ENCODE measurements at regions not wholly inside any gene's neighbourhood (a gene's known extent, or its start where the extent isn't known, plus 50 kb on each side); places are given as distances from the start of the nearest gene placed in this dataset.

- intact Hi-C loops (cut with DNase I) = no loop called here
- H3K27ac ChIP-seq = peak overlapping the region; percentile 55 to 60
Observed at GRCh38 chr6:106886081-106886843, 88.3 kb downstream of the CD24 start.

DNA sequence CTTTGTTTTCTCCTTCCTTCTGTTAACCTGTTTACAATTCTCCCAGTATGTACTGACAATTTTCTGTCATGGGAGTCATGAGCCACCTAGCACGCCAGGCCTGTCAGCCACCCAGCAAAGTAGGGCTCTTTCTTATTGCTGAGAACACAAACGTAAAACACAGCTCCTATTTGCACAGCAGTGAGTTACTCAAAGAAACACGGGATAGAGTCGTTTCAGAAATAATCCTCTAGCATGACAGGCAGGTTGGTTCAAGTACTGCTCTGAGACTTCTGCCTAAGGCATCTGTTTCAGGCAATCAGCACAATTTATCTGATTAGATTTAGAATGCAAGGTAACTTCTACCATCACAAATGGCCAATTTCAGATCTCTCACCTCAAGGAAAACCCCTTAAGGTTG, 88.8 kb downstream of the CD24 start:
- 45% methylated on average over 4 of the region's 4 CpGs for WGBS
- H3K36me3 ChIP-seq = no peaks in the 10 kb centered on the region

More at GRCh38 chr6:106886081-106886843, 88.3 kb downstream of the CD24 start:
- WGBS = 64% methylated on average over 9 of the region's 9 CpGs
- no peak for DNase-seq (ENCODE audit: low spot score)
- Histone ChIP-seq H3K27me3 (replicated peaks; ENCODE audit: insufficient read depth) (no peaks in the 10 kb centered on the region), H3K4me1 (replicated peaks) (no peaks in the 10 kb centered on the region), H3K9me3 (no peaks in the 10 kb centered on the region), H3K4me3 (no peak overlapping the region), H3K36me3 (no peaks in the 10 kb centered on the region)
- no peak for TF ChIP-seq POLR2AphosphoS5 (IDR thresholded peaks at IDR 0.05)
- TF ChIP-seq POLR2A (IDR thresholded peaks at IDR 0.05) = no peak
- TF ChIP-seq CTCF (IDR thresholded peaks at IDR 0.05) = no peak

GRCh38 chr6:106884576-106884975, 90.0 kb downstream of the CD24 start:
- WGBS = 86% methylated on average over 6 of the region's 6 CpGs
- Histone ChIP-seq H3K9me3 (no peaks in the 10 kb centered on the region), H3K4me1 (replicated peaks) (no peaks in the 10 kb centered on the region), H3K27me3 (replicated peaks; ENCODE audit: insufficient read depth) (no peaks in the 10 kb centered on the region), H3K36me3 (no peaks in the 10 kb centered on the region), H3K4me3 (no peak overlapping the region), H3K27ac (peak overlapping the region in 1 of 2 donors; percentile 60)
- intact Hi-C loops (cut with DNase I) = no loop called here
- DNase-seq (ENCODE audit: low spot score) = no peak
- TF ChIP-seq POLR2A (IDR thresholded peaks at IDR 0.05) (no peak), CTCF (IDR thresholded peaks at IDR 0.05) (no peak), POLR2AphosphoS5 (IDR thresholded peaks at IDR 0.05) (no peak)

More for the DNA sequence above, 88.8 kb downstream of the CD24 start:
- no peaks in the 10 kb centered on the region for H3K27me3 ChIP-seq (replicated peaks; ENCODE audit: insufficient read depth)
- DNase-seq (ENCODE audit: low spot score) = peak; percentile 33
- TF ChIP-seq CTCF (IDR thresholded peaks at IDR 0.05) = no peak
- peak; percentile 51 for TF ChIP-seq POLR2AphosphoS5 (IDR thresholded peaks at IDR 0.05)
- TF ChIP-seq POLR2A (IDR thresholded peaks at IDR 0.05) = no peak
- H3K9me3 ChIP-seq = no peaks in the 10 kb centered on the region
- peak overlapping the region; percentile 23 to 60 for H3K27ac ChIP-seq
- no peaks in the 10 kb centered on the region for H3K4me1 ChIP-seq (replicated peaks)
- intact Hi-C loops (cut with DNase I) = no loop called here
- no peak overlapping the region for H3K4me3 ChIP-seq

- Histone ChIP-seq H3K9me3 (no peaks in the 10 kb centered on the region), H3K4me3 (no peak overlapping the region), H3K4me1 (replicated peaks) (no peaks in the 10 kb centered on the region), H3K27ac (no peak overlapping the region), H3K36me3 (no peaks in the 10 kb centered on the region), H3K27me3 (replicated peaks; ENCODE audit: insufficient read depth) (no peaks in the 10 kb centered on the region)
- no peak for TF ChIP-seq POLR2A (IDR thresholded peaks at IDR 0.05)
- no peak for TF ChIP-seq POLR2AphosphoS5 (IDR thresholded peaks at IDR 0.05)
- TF ChIP-seq CTCF (IDR thresholded peaks at IDR 0.05) = no peak
- intact Hi-C loops (cut with DNase I) = no loop called here
- no peak for DNase-seq (ENCODE audit: low spot score)
- WGBS = 60% methylated on average over 4 of the region's 4 CpGs
Observed at GRCh38 chr6:106883808-106884262, 90.7 kb downstream of the CD24 start.

Data from prostate gland (tissue), 2 donors.